ENCODE measurements at regions not wholly inside any gene's neighbourhood (a gene's known extent, or its start where the extent isn't known, plus 50 kb on each side); places are given as distances from the start of the nearest gene placed in this dataset.

DNA sequence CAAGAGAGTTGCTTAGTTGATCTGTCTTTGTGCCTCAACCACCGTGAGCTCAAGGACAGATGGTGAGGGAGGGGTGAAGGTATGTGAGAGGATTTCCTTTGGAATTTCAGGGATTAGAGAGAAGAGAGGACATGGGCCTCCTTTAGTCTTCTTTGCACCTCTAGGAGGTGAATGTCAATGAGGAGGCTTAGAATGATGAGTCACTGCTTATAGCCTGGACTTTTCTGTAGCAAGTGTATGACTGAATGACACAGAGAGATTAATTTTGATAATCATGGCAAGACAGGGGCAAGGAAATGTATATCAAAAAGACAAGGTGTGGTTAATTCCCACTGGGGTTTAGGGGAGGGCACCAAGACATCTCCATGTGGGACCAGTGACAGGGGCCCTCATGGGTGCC is 947.3 kb upstream of the TENM4 start:
- Histone ChIP-seq H3K4me1 (ENCODE audit: low read depth) (no peaks in the 10 kb centered on the region), H3K27me3 (no peaks in the 10 kb centered on the region), H3K36me3 (no peaks in the 10 kb centered on the region), H3K27ac (no peak overlapping the region), H3K9me3 (ENCODE audit: low read depth) (no peaks in the 10 kb centered on the region), H3K4me3 (no peak overlapping the region)
- TF ChIP-seq, protein P1, sequence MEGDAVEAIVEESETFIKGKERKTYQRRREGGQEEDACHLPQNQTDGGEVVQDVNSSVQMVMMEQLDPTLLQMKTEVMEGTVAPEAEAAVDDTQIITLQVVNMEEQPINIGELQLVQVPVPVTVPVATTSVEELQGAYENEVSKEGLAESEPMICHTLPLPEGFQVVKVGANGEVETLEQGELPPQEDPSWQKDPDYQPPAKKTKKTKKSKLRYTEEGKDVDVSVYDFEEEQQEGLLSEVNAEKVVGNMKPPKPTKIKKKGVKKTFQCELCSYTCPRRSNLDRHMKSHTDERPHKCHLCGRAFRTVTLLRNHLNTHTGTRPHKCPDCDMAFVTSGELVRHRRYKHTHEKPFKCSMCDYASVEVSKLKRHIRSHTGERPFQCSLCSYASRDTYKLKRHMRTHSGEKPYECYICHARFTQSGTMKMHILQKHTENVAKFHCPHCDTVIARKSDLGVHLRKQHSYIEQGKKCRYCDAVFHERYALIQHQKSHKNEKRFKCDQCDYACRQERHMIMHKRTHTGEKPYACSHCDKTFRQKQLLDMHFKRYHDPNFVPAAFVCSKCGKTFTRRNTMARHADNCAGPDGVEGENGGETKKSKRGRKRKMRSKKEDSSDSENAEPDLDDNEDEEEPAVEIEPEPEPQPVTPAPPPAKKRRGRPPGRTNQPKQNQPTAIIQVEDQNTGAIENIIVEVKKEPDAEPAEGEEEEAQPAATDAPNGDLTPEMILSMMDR (IDR thresholded peaks at IDR 0.05; ENCODE audit: low read depth, low read length): no peak
- no peak for DNase-seq (ENCODE audit: low read depth in 1 of 2, low spot score in 1 of 2)

- TF ChIP-seq, protein P1 (IDR thresholded peaks at IDR 0.05; ENCODE audit: low read depth, low read length): no peak
- Histone ChIP-seq H3K27ac (no peak overlapping the region), H3K4me3 (no peak overlapping the region), H3K4me1 (ENCODE audit: low read depth) (no peaks in the 10 kb centered on the region), H3K27me3 (no peaks in the 10 kb centered on the region), H3K9me3 (ENCODE audit: low read depth) (no peaks in the 10 kb centered on the region), H3K36me3 (no peaks in the 10 kb centered on the region)
- peak in 1 of 2 donors; percentile 18 for DNase-seq (ENCODE audit: low read depth in 1 of 2, low spot score in 1 of 2)
These were observed 942.8 kb upstream of the TENM4 start for GRCh38 chr11:80383655-80384054.

DNA sequence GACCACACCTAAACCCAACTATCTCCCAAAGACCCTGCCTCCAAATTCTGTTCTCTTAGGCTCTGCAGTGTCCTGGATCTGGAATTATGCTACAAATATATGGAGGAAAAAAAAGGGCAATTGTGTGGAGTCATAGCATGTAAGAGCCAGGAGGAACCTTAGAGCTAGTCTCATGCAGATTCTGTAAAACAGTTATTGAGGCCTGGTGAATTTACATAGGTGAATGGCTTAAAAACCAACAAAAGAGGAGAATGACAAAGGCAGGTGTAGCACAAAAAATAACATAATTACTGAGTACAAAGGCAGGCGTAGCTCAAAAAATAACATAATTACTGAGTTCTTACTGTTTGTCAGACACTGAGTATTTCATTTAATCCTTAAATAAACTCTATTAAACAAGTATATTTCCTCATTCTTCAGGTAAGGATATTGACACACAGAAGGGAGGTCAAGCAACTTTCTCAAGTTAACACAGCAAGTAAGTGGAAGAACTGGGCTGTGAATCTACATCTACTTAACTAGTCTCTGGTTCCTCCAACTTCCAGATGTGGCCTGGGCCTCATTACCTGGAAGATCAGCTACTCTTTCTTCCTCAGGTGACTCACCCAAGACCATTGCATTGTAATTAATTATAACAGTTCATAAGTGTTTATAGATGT is 938.9 kb upstream of the TENM4 start:
- H3K36me3 ChIP-seq: no peaks in the 10 kb centered on the region
- H3K4me1 ChIP-seq (ENCODE audit: low read depth): no peaks in the 10 kb centered on the region
- no peak for DNase-seq (ENCODE audit: low read depth in 1 of 2, low spot score in 1 of 2)
- no peaks in the 10 kb centered on the region for H3K9me3 ChIP-seq (ENCODE audit: low read depth)
- no peak overlapping the region for H3K27ac ChIP-seq
- TF ChIP-seq, protein P1 (IDR thresholded peaks at IDR 0.05; ENCODE audit: low read depth, low read length): no peak
- H3K27me3 ChIP-seq: no peaks in the 10 kb centered on the region
- no peak overlapping the region for H3K4me3 ChIP-seq

GRCh38 chr11:80371931-80372330 is 931.1 kb upstream of the TENM4 start:
- Histone ChIP-seq H3K27me3 (no peaks in the 10 kb centered on the region), H3K4me1 (ENCODE audit: low read depth) (no peaks in the 10 kb centered on the region), H3K36me3 (no peaks in the 10 kb centered on the region), H3K4me3 (no peak overlapping the region), H3K27ac (no peak overlapping the region), H3K9me3 (ENCODE audit: low read depth) (no peaks in the 10 kb centered on the region)
- TF ChIP-seq, protein P1 (IDR thresholded peaks at IDR 0.05; ENCODE audit: low read depth, low read length): no peak
- DNase-seq (ENCODE audit: low read depth in 1 of 2, low spot score in 1 of 2): no peak

DNA sequence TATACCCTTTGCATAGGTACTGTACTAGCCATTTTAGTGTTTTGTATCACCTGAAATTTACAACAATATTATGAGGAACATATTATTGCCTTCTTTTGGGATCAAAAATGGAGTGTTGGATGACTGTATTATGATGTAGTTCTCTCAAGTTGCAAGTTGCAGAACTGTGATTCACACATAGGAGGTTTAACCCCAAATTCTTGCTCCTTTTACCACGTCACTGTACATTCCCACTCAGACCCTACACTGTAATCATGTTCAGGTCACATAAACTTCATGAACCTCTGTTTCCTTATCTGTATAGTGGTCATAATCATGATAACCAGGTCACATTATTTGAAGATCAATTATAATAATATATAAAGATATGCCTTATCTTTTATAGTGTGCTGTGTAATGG is 925.1 kb upstream of the TENM4 start:
- no peak overlapping the region for H3K27ac ChIP-seq
- TF ChIP-seq, protein P1 (IDR thresholded peaks at IDR 0.05; ENCODE audit: low read depth, low read length): no peak
- DNase-seq (ENCODE audit: low read depth in 1 of 2, low spot score in 1 of 2): no peak
- no peaks in the 10 kb centered on the region for H3K9me3 ChIP-seq (ENCODE audit: low read depth)
- no peaks in the 10 kb centered on the region for H3K4me1 ChIP-seq (ENCODE audit: low read depth)
- H3K27me3 ChIP-seq: no peaks in the 10 kb centered on the region
- no peak overlapping the region for H3K4me3 ChIP-seq
- H3K36me3 ChIP-seq: no peaks in the 10 kb centered on the region
